ENCODE measurements at regions not wholly inside any gene's neighbourhood (a gene's known extent, or its start where the extent isn't known, plus 50 kb on each side); places are given as distances from the start of the nearest gene placed in this dataset.

GRCh38 chr17:79506150-79506870 lies 104.5 kb downstream of the RBFOX3 start:
- no peaks in the 10 kb centered on the region for H3K27me3 ChIP-seq (ENCODE audit: control insufficient read depth in 1 of 2, insufficient read depth in 2 of 2, low read length in 2 of 2)
- no peak overlapping the region for H3K4me3 ChIP-seq (ENCODE audit: low read depth in 1 of 2, low read length in 2 of 2)

GRCh38 chr17:79505199-79505598 lies 105.7 kb downstream of the RBFOX3 start:
- Histone ChIP-seq H3K36me3 (ENCODE audit: insufficient read depth, low read length) (no peaks in the 10 kb centered on the region), H3K27me3 (ENCODE audit: control insufficient read depth in 1 of 2, insufficient read depth in 2 of 2, low read length in 2 of 2) (no peaks in the 10 kb centered on the region), H3K4me3 (ENCODE audit: low read depth in 1 of 2, low read length in 2 of 2) (no peak overlapping the region), H3K27ac (ENCODE audit: low read depth, low read length) (no peak overlapping the region), H3K4me1 (ENCODE audit: insufficient read depth, low read length) (peaks cover 9% of the 10 kb centered on the region), H3K9me3 (ENCODE audit: low read length) (no peaks in the 10 kb centered on the region), H3K9ac (ENCODE audit: low read length) (no peak overlapping the region)

More at GRCh38 chr17:79506150-79506870, 104.5 kb downstream of the RBFOX3 start:
- Histone ChIP-seq H3K4me1 (ENCODE audit: insufficient read depth, low read length) (peaks cover 15% of the 10 kb centered on the region), H3K9me3 (ENCODE audit: low read length) (no peaks in the 10 kb centered on the region), H3K9ac (ENCODE audit: low read length) (no peak overlapping the region), H3K36me3 (ENCODE audit: insufficient read depth, low read length) (no peaks in the 10 kb centered on the region), H3K27ac (ENCODE audit: low read depth, low read length) (no peak overlapping the region)

- Histone ChIP-seq H3K9me3 (ENCODE audit: low read length) (no peaks in the 10 kb centered on the region), H3K4me3 (ENCODE audit: low read depth in 1 of 2, low read length in 2 of 2) (no peak overlapping the region), H3K27me3 (ENCODE audit: control insufficient read depth in 1 of 2, insufficient read depth in 2 of 2, low read length in 2 of 2) (no peaks in the 10 kb centered on the region), H3K9ac (ENCODE audit: low read length) (no peak overlapping the region), H3K27ac (ENCODE audit: low read depth, low read length) (no peak overlapping the region), H3K4me1 (ENCODE audit: insufficient read depth, low read length) (no peaks in the 10 kb centered on the region), H3K36me3 (ENCODE audit: insufficient read depth, low read length) (no peaks in the 10 kb centered on the region)
Measured at GRCh38 chr17:79504181-79504605, 106.7 kb downstream of the RBFOX3 start.

GRCh38 chr17:79503126-79503839 lies 107.6 kb downstream of the RBFOX3 start:
- H3K36me3 ChIP-seq (ENCODE audit: insufficient read depth, low read length): no peaks in the 10 kb centered on the region
- peaks cover 2% of the 10 kb centered on the region for H3K4me1 ChIP-seq (ENCODE audit: insufficient read depth, low read length)
- no peaks in the 10 kb centered on the region for H3K9me3 ChIP-seq (ENCODE audit: low read length)
- no peaks in the 10 kb centered on the region for H3K27me3 ChIP-seq (ENCODE audit: control insufficient read depth in 1 of 2, insufficient read depth in 2 of 2, low read length in 2 of 2)
- H3K27ac ChIP-seq (ENCODE audit: low read depth, low read length): no peak overlapping the region
- H3K4me3 ChIP-seq (ENCODE audit: low read depth in 1 of 2, low read length in 2 of 2): no peak overlapping the region
- no peak overlapping the region for H3K9ac ChIP-seq (ENCODE audit: low read length)

GRCh38 chr17:79501910-79502309 lies 108.9 kb downstream of the RBFOX3 start:
- Histone ChIP-seq H3K4me1 (ENCODE audit: insufficient read depth, low read length) (peaks cover 6% of the 10 kb centered on the region), H3K4me3 (ENCODE audit: low read depth in 1 of 2, low read length in 2 of 2) (no peak overlapping the region), H3K9me3 (ENCODE audit: low read length) (no peaks in the 10 kb centered on the region), H3K27me3 (ENCODE audit: control insufficient read depth in 1 of 2, insufficient read depth in 2 of 2, low read length in 2 of 2) (no peaks in the 10 kb centered on the region), H3K27ac (ENCODE audit: low read depth, low read length) (no peak overlapping the region), H3K9ac (ENCODE audit: low read length) (no peak overlapping the region), H3K36me3 (ENCODE audit: insufficient read depth, low read length) (no peaks in the 10 kb centered on the region)

DNA sequence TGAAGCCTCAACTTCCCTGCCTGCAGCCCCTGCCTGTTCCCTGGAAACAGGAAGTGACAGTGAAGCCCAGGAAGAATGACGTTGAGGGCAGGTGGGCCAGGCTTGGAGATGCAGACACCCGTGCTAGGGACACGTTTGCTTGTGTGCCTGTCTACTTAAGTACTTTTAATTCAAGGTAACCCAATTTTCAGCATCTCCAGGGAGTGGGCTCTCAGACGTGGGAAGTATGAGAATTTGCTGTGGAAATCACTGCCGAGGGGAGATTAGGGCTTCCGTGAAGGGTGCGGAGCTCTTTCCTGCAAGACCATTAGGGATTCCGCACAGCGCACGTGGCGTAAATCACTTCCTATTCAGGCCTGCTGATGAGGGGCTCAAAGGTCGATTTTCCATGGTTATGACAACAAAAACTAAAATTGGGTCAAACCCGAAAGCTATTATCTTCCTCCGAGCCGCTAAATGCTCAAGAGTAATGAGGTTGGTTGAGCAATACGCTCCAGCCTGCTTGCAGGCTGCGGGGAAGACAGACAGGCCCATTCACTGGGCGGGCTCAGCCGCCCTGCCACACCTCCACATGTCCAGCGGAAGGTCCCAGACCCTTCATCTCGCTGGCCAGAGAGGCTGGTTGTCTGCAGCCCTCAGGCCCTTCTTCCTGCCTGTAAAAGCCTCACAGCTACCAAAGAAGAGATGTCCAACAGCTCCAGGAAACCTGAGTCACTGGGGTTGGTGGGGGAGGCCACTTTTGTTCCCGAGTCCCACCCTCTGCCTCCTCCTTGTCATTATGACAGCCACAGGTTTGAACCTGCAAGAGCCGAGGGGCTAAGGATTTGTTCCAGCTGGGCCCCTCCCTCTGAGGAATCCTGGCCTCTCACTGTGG lies 109.9 kb downstream of the RBFOX3 start:
- no peak overlapping the region for H3K4me3 ChIP-seq (ENCODE audit: low read depth in 1 of 2, low read length in 2 of 2)
- H3K4me1 ChIP-seq (ENCODE audit: insufficient read depth, low read length): peaks cover 6% of the 10 kb centered on the region
- H3K27ac ChIP-seq (ENCODE audit: low read depth, low read length): no peak overlapping the region
- no peak overlapping the region for H3K9ac ChIP-seq (ENCODE audit: low read length)
- H3K9me3 ChIP-seq (ENCODE audit: low read length): no peaks in the 10 kb centered on the region
- H3K36me3 ChIP-seq (ENCODE audit: insufficient read depth, low read length): no peaks in the 10 kb centered on the region
- H3K27me3 ChIP-seq (ENCODE audit: control insufficient read depth in 1 of 2, insufficient read depth in 2 of 2, low read length in 2 of 2): no peaks in the 10 kb centered on the region

- no peak overlapping the region for H3K9ac ChIP-seq (ENCODE audit: low read length)
- H3K4me3 ChIP-seq (ENCODE audit: low read depth in 1 of 2, low read length in 2 of 2): no peak overlapping the region
- no peak overlapping the region for H3K27ac ChIP-seq (ENCODE audit: low read depth, low read length)
- peaks cover 6% of the 10 kb centered on the region for H3K4me1 ChIP-seq (ENCODE audit: insufficient read depth, low read length)
- no peaks in the 10 kb centered on the region for H3K27me3 ChIP-seq (ENCODE audit: control insufficient read depth in 1 of 2, insufficient read depth in 2 of 2, low read length in 2 of 2)
- no peaks in the 10 kb centered on the region for H3K9me3 ChIP-seq (ENCODE audit: low read length)
- H3K36me3 ChIP-seq (ENCODE audit: insufficient read depth, low read length): no peaks in the 10 kb centered on the region
Measured at GRCh38 chr17:79498854-79499253, 112.0 kb downstream of the RBFOX3 start.

DNA sequence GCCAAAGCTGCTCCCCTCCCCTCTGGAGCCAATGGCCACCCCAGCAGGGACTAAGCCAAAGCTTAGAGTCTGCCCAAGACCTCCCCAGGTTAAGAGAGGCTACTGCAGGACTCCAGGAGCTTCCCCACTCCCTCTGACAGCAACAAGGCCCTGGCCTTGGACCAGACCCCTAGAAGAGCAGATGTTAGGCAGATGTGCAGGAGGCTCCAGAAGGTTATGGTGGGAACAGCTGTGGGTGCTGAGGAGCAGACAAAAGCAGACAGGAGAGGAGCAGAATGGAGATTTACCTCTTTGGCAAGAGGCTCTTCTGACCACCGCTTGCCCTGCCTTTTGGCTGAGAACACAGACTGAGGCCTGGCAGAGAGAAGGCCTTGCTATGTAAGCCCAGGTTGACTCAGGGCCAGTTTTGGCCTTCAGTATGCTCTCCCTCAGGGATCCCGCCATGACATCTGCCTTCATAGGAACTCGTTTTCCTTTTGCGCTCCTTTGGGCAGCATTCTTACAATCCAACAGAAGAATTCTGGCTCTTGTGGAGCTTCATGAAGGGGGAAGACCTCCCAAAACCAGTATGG lies 113.0 kb downstream of the RBFOX3 start:
- Histone ChIP-seq H3K9ac (ENCODE audit: low read length) (no peak overlapping the region), H3K36me3 (ENCODE audit: insufficient read depth, low read length) (no peaks in the 10 kb centered on the region), H3K9me3 (ENCODE audit: low read length) (no peaks in the 10 kb centered on the region), H3K27me3 (ENCODE audit: control insufficient read depth in 1 of 2, insufficient read depth in 2 of 2, low read length in 2 of 2) (no peaks in the 10 kb centered on the region), H3K4me1 (ENCODE audit: insufficient read depth, low read length) (peaks cover 6% of the 10 kb centered on the region), H3K27ac (ENCODE audit: low read depth, low read length) (no peak overlapping the region), H3K4me3 (ENCODE audit: low read depth in 1 of 2, low read length in 2 of 2) (no peak overlapping the region)

GRCh38 chr17:79496422-79497005 lies 114.3 kb downstream of the RBFOX3 start:
- H3K36me3 ChIP-seq (ENCODE audit: insufficient read depth, low read length): no peaks in the 10 kb centered on the region

DNA sequence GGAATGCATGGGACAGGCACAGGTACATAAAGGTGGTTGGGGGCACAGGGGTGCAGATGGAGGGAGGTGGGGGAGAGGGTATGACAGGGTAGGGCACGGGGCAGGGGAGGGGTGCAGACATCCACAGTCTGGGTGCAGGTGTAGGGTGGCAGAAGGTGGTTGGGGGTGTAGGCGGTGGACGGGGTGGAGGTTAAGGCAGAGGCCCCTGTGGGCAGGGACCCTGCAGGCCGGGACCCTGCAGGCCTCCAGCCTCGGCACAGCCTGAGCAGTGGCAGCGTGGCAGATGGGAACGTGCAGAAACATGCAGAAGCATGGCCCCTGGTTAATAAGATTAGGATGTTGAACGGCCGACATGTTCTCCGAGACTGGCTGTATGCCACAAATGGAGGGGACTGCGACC lies 115.2 kb downstream of the RBFOX3 start:
- H3K9ac ChIP-seq (ENCODE audit: low read length): no peak overlapping the region
- no peaks in the 10 kb centered on the region for H3K27me3 ChIP-seq (ENCODE audit: control insufficient read depth in 1 of 2, insufficient read depth in 2 of 2, low read length in 2 of 2)
- no peaks in the 10 kb centered on the region for H3K36me3 ChIP-seq (ENCODE audit: insufficient read depth, low read length)
- H3K4me1 ChIP-seq (ENCODE audit: insufficient read depth, low read length): peaks cover 6% of the 10 kb centered on the region
- no peak overlapping the region for H3K4me3 ChIP-seq (ENCODE audit: low read depth in 1 of 2, low read length in 2 of 2)
- H3K27ac ChIP-seq (ENCODE audit: low read depth, low read length): no peak overlapping the region
- H3K9me3 ChIP-seq (ENCODE audit: low read length): no peaks in the 10 kb centered on the region

More at GRCh38 chr17:79496422-79497005, 114.3 kb downstream of the RBFOX3 start:
- Histone ChIP-seq H3K9me3 (ENCODE audit: low read length) (no peaks in the 10 kb centered on the region), H3K4me3 (ENCODE audit: low read depth in 1 of 2, low read length in 2 of 2) (no peak overlapping the region), H3K4me1 (ENCODE audit: insufficient read depth, low read length) (peaks cover 6% of the 10 kb centered on the region), H3K9ac (ENCODE audit: low read length) (no peak overlapping the region), H3K27me3 (ENCODE audit: control insufficient read depth in 1 of 2, insufficient read depth in 2 of 2, low read length in 2 of 2) (no peaks in the 10 kb centered on the region), H3K27ac (ENCODE audit: low read depth, low read length) (no peak overlapping the region)

DNA sequence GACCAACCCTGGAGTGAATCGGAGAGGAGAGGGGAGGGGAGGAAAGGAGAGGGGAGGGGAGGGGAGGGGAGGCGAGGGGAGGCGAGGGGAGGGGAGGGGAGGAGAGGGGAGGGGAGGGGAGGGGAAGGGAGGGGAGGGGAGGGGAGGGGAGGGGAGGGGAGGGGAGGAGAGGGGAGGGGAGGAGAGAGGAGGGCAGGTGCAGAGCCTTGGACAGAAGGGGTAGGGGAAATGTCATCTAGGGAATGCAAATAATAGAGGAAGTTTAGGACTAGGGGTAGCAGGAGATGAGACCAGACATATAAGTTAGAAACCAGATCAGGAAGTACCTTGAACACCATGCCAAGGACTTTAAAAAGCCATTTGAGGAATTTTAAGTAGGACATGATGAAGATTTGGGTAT lies 119.8 kb downstream of the RBFOX3 start:
- no peak overlapping the region for H3K27ac ChIP-seq (ENCODE audit: low read depth, low read length)
- no peaks in the 10 kb centered on the region for H3K27me3 ChIP-seq (ENCODE audit: control insufficient read depth in 1 of 2, insufficient read depth in 2 of 2, low read length in 2 of 2)
- H3K9me3 ChIP-seq (ENCODE audit: low read length): no peaks in the 10 kb centered on the region
- peaks cover 5% of the 10 kb centered on the region for H3K36me3 ChIP-seq (ENCODE audit: insufficient read depth, low read length)
- H3K9ac ChIP-seq (ENCODE audit: low read length): no peak overlapping the region
- H3K4me1 ChIP-seq (ENCODE audit: insufficient read depth, low read length): peaks cover 5% of the 10 kb centered on the region
- no peak overlapping the region for H3K4me3 ChIP-seq (ENCODE audit: low read depth in 1 of 2, low read length in 2 of 2)

All from muscle layer of colon (tissue), 2 donors.